SK-N-SH treated with all-trans-retinoic acid at 6 μM for 48 hours (cell line): ENCODE measurements at regions not wholly inside any gene's neighbourhood (a gene's known extent, or its start where the extent isn't known, plus 50 kb on each side); places are given as distances from the start of the nearest gene placed in this dataset.

Source experiments
- ATAC-seq: fragments of 200-7000 bp; cut with Tn5 transposase; 3 replicates; pipeline ENCODE4 v1.9.1; 2020; ENCODE audit warnings: mild to moderate bottlenecking, moderate library complexity
- ARNTL ChIP-seq: fragments of 450-650 bp; formaldehyde crosslinking; IDR thresholded peaks from 2 replicates; pipeline ENCODE4 v1.5.0; 2020; ENCODE audit warnings: low read depth, mild to moderate bottlenecking, moderate library complexity, borderline replicate concordance
- CREB5 ChIP-seq: fragments of 250-450 bp; sonication (Bioruptor Pico); IDR thresholded peaks from 2 replicates; pipeline ENCODE4 v1.5.1; 2020; ENCODE audit warnings: low read depth, mild to moderate bottlenecking, moderate library complexity
- CSDC2 ChIP-seq: fragments of 250-450 bp; sonication (Bioruptor Pico); IDR thresholded peaks from 2 replicates; pipeline ENCODE4 v1.5.0; 2020; ENCODE audit warnings: mild to moderate bottlenecking, moderate library complexity
- CSRNP3 ChIP-seq: fragments of 250-450 bp; sonication (Bioruptor Pico); IDR thresholded peaks from 2 replicates; pipeline ENCODE4 v1.5.1; 2021; ENCODE audit warnings: mild to moderate bottlenecking, moderate library complexity
- GLIS3 ChIP-seq: fragments of 250-450 bp; sonication (Bioruptor Pico); IDR thresholded peaks from 2 replicates; pipeline ENCODE4 v1.5.0; 2020; ENCODE audit warnings: mild to moderate bottlenecking, moderate library complexity
- ISL1 ChIP-seq: fragments of 250-450 bp; sonication (Bioruptor Pico); IDR thresholded peaks from 2 replicates; pipeline ENCODE4 v2.1.2; 2022; ENCODE audit warnings: mild to moderate bottlenecking, moderate library complexity
- OSR1 ChIP-seq: fragments of 250-450 bp; sonication (Bioruptor Pico); IDR thresholded peaks from 2 replicates; pipeline ENCODE4 v1.8.0; 2022; ENCODE audit warnings: moderate library complexity, mild to moderate bottlenecking, inconsistent platforms
- PPARA ChIP-seq: fragments of 250-450 bp; sonication (Bioruptor Pico); IDR thresholded peaks from 2 replicates; pipeline ENCODE4 v1.5.0; 2020; ENCODE audit warnings: mild to moderate bottlenecking, borderline replicate concordance
- RARB ChIP-seq: fragments of 250-450 bp; sonication (Bioruptor Pico); IDR thresholded peaks from 2 replicates; pipeline ENCODE4 v1.8.0; 2021; ENCODE audit warnings: mild to moderate bottlenecking, moderate library complexity
- TCF4 ChIP-seq: fragments of 250-450 bp; sonication (Bioruptor Pico); IDR thresholded peaks from 2 replicates; pipeline ENCODE4 v1.8.0; 2021; ENCODE audit warnings: mild to moderate bottlenecking, moderate library complexity, borderline replicate concordance
- TOX ChIP-seq: fragments of 250-450 bp; sonication (Bioruptor Pico); IDR thresholded peaks from 2 replicates; pipeline ENCODE4 v1.8.0; 2021; ENCODE audit warnings: mild to moderate bottlenecking, moderate library complexity, borderline replicate concordance
- ZC3H10 ChIP-seq: fragments of 250-450 bp; sonication (Bioruptor Pico); IDR thresholded peaks from 2 replicates; pipeline ENCODE4 v1.5.1; 2021; ENCODE audit warnings: mild to moderate bottlenecking, moderate library complexity
- ZFP3 ChIP-seq: fragments of 250-450 bp; sonication (Bioruptor Pico); IDR thresholded peaks from 2 replicates; pipeline ENCODE4 v1.5.0; 2020; ENCODE audit warnings: mild to moderate bottlenecking, moderate library complexity
- ZNF565 ChIP-seq: fragments of 450-650 bp; formaldehyde crosslinking; conservative IDR thresholded peaks from 2 replicates; pipeline ENCODE4 v1.5.0; 2020; ENCODE audit warnings: low read depth, mild to moderate bottlenecking, moderate library complexity
- ZNF70 ChIP-seq: fragments of 450-650 bp; formaldehyde crosslinking; IDR thresholded peaks from 2 replicates; pipeline ENCODE4 v1.5.0; 2020; ENCODE audit warnings: mild to moderate bottlenecking, moderate library complexity
- TF ChIP-seq, protein P1 (sequence below): fragments of 250-450 bp; sonication (Bioruptor Pico); IDR thresholded peaks from 2 replicates; pipeline ENCODE4 v1.5.0; 2020; ENCODE audit warnings: mild to moderate bottlenecking, moderate library complexity
- TF ChIP-seq, protein P2 (sequence below): fragments of 250-450 bp; sonication (Bioruptor Pico); IDR thresholded peaks from 2 replicates; pipeline ENCODE4 v1.8.0; 2021; ENCODE audit warnings: low read depth, mild to moderate bottlenecking, moderate library complexity, borderline replicate concordance

DNA sequence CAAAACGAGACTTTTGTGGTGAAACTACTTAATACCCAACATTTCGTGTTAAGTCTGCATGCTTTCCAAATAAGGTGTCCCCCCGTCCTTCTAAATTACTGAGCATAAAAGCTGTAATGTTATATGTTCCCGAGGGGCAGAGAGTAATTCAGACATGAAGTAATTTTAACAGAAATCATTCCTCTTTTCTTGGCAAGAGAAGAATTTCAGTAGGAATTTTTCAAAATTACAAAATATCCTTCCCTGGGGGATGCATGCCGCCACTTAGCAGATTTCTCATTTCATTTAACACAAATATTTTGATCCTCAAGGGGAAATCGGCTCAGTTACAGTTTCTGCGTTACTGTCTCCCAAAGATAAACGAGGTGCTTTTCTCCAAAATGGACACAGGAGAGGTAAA, 213.2 kb upstream of the RHOBTB1 start:
- TF ChIP-seq CREB5 (no peak), ISL1 (CRISPR knock-in tag) (no peak), CSRNP3 (no peak), ZFP3 (CRISPR knock-in tag) (no peak)
- ATAC-seq = no peak

DNA sequence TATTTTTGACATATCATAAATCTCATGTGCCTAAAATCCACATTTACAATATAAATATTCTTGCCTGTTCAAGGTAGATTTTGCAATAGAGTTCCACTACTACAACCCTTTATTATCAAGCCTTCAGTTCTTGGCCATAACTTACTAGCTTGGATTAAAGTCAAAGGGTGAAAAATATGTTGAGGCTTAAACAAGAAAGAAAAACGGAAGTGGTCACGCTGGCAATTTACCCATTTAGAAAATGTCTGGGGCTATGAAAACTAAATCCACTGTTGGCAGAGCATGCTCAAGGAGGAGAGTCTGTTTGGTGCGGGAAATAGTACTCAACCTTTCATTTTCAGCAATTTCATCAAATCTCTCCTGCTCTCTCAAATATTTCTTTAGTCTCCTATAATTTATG, 209.8 kb upstream of the RHOBTB1 start:
- ATAC-seq = no peak
- TF ChIP-seq TOX (CRISPR knock-in tag) (no peak), ISL1 (CRISPR knock-in tag) (no peak)
- TF ChIP-seq, protein P1, sequence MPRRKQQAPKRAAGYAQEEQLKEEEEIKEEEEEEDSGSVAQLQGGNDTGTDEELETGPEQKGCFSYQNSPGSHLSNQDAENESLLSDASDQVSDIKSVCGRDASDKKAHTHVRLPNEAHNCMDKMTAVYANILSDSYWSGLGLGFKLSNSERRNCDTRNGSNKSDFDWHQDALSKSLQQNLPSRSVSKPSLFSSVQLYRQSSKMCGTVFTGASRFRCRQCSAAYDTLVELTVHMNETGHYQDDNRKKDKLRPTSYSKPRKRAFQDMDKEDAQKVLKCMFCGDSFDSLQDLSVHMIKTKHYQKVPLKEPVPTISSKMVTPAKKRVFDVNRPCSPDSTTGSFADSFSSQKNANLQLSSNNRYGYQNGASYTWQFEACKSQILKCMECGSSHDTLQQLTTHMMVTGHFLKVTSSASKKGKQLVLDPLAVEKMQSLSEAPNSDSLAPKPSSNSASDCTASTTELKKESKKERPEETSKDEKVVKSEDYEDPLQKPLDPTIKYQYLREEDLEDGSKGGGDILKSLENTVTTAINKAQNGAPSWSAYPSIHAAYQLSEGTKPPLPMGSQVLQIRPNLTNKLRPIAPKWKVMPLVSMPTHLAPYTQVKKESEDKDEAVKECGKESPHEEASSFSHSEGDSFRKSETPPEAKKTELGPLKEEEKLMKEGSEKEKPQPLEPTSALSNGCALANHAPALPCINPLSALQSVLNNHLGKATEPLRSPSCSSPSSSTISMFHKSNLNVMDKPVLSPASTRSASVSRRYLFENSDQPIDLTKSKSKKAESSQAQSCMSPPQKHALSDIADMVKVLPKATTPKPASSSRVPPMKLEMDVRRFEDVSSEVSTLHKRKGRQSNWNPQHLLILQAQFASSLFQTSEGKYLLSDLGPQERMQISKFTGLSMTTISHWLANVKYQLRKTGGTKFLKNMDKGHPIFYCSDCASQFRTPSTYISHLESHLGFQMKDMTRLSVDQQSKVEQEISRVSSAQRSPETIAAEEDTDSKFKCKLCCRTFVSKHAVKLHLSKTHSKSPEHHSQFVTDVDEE = no peak

DNA sequence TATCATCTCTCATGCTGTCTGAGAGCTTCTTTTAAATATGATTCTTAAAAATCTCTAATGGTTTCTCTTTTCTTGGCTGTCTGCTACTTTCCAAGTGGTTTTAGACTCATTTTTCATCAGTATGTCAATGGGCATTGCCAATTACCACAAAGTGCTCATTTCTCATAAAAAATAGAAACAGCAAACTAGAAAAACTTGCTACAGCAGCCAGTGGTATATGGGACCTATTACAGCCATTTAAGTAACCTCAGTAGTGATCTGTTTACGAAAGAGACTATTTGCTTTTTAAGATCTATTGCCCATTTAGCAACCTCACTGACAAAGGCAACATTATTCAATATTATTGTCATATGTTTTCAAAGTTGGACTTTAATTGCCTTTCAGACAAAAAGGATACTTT, 207.1 kb upstream of the RHOBTB1 start:
- no peak for TF ChIP-seq ZNF70 (CRISPR knock-in tag)
- no peak for TF ChIP-seq RARB
- no peak for TF ChIP-seq OSR1 (CRISPR knock-in tag)
- TF ChIP-seq CSDC2 (CRISPR knock-in tag) = no peak
- TF ChIP-seq CSRNP3 = no peak
- TF ChIP-seq CREB5 = no peak
- TF ChIP-seq ZFP3 (CRISPR knock-in tag) = no peak
- TF ChIP-seq TCF4 (CRISPR knock-in tag) = no peak
- TF ChIP-seq, protein P2, sequence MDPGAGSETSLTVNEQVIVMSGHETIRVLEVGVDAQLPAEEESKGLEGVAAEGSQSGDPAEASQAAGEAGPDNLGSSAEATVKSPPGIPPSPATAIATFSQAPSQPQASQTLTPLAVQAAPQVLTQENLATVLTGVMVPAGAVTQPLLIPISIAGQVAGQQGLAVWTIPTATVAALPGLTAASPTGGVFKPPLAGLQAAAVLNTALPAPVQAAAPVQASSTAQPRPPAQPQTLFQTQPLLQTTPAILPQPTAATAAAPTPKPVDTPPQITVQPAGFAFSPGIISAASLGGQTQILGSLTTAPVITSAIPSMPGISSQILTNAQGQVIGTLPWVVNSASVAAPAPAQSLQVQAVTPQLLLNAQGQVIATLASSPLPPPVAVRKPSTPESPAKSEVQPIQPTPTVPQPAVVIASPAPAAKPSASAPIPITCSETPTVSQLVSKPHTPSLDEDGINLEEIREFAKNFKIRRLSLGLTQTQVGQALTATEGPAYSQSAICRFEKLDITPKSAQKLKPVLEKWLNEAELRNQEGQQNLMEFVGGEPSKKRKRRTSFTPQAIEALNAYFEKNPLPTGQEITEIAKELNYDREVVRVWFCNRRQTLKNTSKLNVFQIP = no peak
- no peak for TF ChIP-seq ZNF565
- ATAC-seq = no peak

- TF ChIP-seq ISL1 (CRISPR knock-in tag) = no peak
Measured at GRCh38 chr10:61148451-61148850, 204.5 kb upstream of the RHOBTB1 start.

DNA sequence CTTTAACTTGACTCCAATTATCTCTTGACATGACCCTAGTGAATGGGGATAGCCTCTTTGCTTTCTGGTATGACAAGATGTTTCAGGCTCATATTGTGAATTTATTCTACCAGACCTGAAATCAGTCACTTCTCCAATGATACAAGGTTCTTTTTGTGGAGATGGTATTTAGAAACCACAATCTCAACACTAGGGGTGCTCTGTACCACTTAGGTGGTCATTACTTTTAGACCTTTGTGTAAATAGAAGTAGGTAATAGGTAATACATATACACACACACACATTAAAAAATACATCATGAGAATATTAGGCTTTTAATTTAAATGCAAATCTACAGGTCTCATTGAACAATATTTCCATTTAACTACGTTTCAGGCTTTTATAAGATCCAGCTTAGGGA, 199.0 kb upstream of the RHOBTB1 start:
- ATAC-seq = no peak
- TF ChIP-seq, protein P1 = no peak
- no peak for TF ChIP-seq RARB
- no peak for TF ChIP-seq ZNF565
- no peak for TF ChIP-seq PPARA
- TF ChIP-seq GLIS3 (CRISPR knock-in tag) = no peak
- no peak for TF ChIP-seq CREB5
- no peak for TF ChIP-seq TOX (CRISPR knock-in tag)
- TF ChIP-seq ZC3H10 (CRISPR knock-in tag) = no peak
- no peak for TF ChIP-seq CSDC2 (CRISPR knock-in tag)
- TF ChIP-seq CSRNP3 = no peak
- TF ChIP-seq ISL1 (CRISPR knock-in tag) = no peak
- TF ChIP-seq ARNTL = no peak
- TF ChIP-seq OSR1 (CRISPR knock-in tag) = no peak

More at GRCh38 chr10:61148451-61148850, 204.5 kb upstream of the RHOBTB1 start:
- ATAC-seq = no peak
